ENCODE measurements at regions not wholly inside any gene's neighbourhood (a gene's known extent, or its start where the extent isn't known, plus 50 kb on each side); places are given as distances from the start of the nearest gene placed in this dataset.

DNA sequence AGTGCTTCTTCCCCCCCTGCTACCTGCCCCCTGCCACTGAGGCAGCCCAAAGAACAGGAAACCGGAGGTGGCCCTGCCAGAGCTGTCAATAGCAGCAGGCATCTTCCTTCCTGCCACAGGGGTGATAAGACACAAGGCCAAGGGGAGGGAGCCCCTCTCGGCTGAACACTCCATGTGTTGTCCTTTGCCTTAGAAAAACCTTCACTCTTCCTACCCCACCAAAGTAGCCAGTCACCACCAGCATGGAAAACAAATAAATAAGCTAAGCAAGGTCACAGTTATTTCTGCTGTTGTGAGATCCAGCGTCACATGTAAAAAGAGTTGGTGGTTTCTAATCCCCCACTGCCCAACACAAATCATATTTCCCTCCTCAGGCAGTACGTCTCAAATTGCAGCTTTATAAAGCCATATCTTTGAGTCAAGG is 104.8 kb upstream of the DPT start:
- Histone ChIP-seq H3K27me3 (ENCODE audit: control insufficient read depth in 1 of 2, insufficient read depth in 2 of 2, low read length in 2 of 2) (no peaks in the 10 kb centered on the region), H3K27ac (ENCODE audit: extremely low read length, insufficient read depth, low read length) (peak overlapping the region; percentile 97), H3K4me2 (ENCODE audit: low read depth, low read length) (peak overlapping the region; percentile 80), H3K9ac (ENCODE audit: insufficient read depth, low read depth, low read length) (peak overlapping the region; percentile 69), H2AFZ (ENCODE audit: low read length) (peak overlapping the region; percentile 48), H3K9me3 (ENCODE audit: low read length) (no peaks in the 10 kb centered on the region), H4K20me1 (ENCODE audit: insufficient read depth, low read length) (no peaks in the 10 kb centered on the region), H3K36me3 (replicated peaks in 1 of 2; ENCODE audit: control insufficient read depth in 1 of 2, insufficient read depth in 2 of 2, low read length in 2 of 2) (no peaks in the 10 kb centered on the region), H3K4me1 (ENCODE audit: insufficient read depth, low read length) (peaks cover 70% of the 10 kb centered on the region), H3K4me3 (replicated peaks in 1 of 3; ENCODE audit: insufficient read depth in 1 of 3, low read depth in 2 of 3, low read length in 3 of 3) (peak overlapping the region; percentile 4 to 37 (median 29); a peak in 5 of 6 replicates), H3K79me2 (ENCODE audit: insufficient read depth, low read length) (no peaks in the 10 kb centered on the region)
- CTCF ChIA-PET (ENCODE audit: low intra/inter-chr PET ratio, low total read pairs), result no interaction called here
- FAIRE-seq, result peak; percentile 59
- POLR2A ChIA-PET, result interaction anchor here (0.6 to 2.0 kb wide), 10 partner anchors 13 to 270 kb away, joined by 3 to 22 read pairs (median 4); no protein-coding TSS in a partner anchor
- intact Hi-C loops (cut with micrococcal nuclease; ENCODE audit: unreplicated experiment) (loop anchor here (1.0 to 10.0 kb wide), 4 partner anchors 27 to 275 kb away; no protein-coding TSS in a partner anchor), in situ Hi-C loops (cut with HindIII; ENCODE audit: extremely low pct_ligation_motif_present, low pct_unique_long_range_greater_than_20kb) (no loop called here)
- WGBS (ENCODE audit: low lambda C conversion rate), result 10% methylated on average over 4 of the region's 4 CpGs
- ATAC-seq, result peak; percentile 74
- BruUV-seq (replicated peaks), result no TSS peak
- peak; percentile 81 for DNase-seq (ENCODE audit: low spot score)
- TF ChIP-seq ZNF333 (CRISPR knock-in tag; IDR thresholded peaks at IDR 0.05; ENCODE audit: borderline replicate concordance), result no peak
- no peak for TF ChIP-seq RORA (CRISPR knock-in tag; IDR thresholded peaks at IDR 0.05)
- no peak for TF ChIP-seq MYNN (CRISPR knock-in tag; IDR thresholded peaks at IDR 0.05; ENCODE audit: low read depth)
- TF ChIP-seq, protein P1, sequence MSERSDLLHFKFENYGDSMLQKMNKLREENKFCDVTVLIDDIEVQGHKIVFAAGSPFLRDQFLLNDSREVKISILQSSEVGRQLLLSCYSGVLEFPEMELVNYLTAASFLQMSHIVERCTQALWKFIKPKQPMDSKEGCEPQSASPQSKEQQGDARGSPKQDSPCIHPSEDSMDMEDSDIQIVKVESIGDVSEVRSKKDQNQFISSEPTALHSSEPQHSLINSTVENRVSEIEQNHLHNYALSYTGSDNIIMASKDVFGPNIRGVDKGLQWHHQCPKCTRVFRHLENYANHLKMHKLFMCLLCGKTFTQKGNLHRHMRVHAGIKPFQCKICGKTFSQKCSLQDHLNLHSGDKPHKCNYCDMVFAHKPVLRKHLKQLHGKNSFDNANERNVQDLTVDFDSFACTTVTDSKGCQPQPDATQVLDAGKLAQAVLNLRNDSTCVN (CRISPR knock-in tag; IDR thresholded peaks at IDR 0.05; ENCODE audit: borderline replicate concordance), result no peak
- TF ChIP-seq ZNF510 (CRISPR knock-in tag; IDR thresholded peaks at IDR 0.05; ENCODE audit: low read depth), result peak; percentile 80; the same call in 1 of the 2 replicates
- TF ChIP-seq ZBTB20 (CRISPR knock-in tag; IDR thresholded peaks at IDR 0.05; ENCODE audit: borderline replicate concordance, low read depth), result peak; percentile 76; the same call in 1 of the 2 replicates
- no peak for TF ChIP-seq ZNF326 (CRISPR knock-in tag; IDR thresholded peaks at IDR 0.05; ENCODE audit: borderline replicate concordance)
- TF ChIP-seq RXRA (CRISPR knock-in tag; IDR thresholded peaks at IDR 0.05), result peak; percentile 62; the same call in 1 of the 2 replicates
- no peak for TF ChIP-seq ATF7 (IDR thresholded peaks at IDR 0.05)
- TF ChIP-seq ATF7 (CRISPR knock-in tag; IDR thresholded peaks at IDR 0.05), result 0 out of 2 replicates have a peak, but pooled peaks have one; percentile 19
- TF ChIP-seq ZNF878 (CRISPR knock-in tag; IDR thresholded peaks at IDR 0.05), result no peak
- no peak for TF ChIP-seq JUND (CRISPR knock-in tag; IDR thresholded peaks at IDR 0.05)
- TF ChIP-seq, protein P2, sequence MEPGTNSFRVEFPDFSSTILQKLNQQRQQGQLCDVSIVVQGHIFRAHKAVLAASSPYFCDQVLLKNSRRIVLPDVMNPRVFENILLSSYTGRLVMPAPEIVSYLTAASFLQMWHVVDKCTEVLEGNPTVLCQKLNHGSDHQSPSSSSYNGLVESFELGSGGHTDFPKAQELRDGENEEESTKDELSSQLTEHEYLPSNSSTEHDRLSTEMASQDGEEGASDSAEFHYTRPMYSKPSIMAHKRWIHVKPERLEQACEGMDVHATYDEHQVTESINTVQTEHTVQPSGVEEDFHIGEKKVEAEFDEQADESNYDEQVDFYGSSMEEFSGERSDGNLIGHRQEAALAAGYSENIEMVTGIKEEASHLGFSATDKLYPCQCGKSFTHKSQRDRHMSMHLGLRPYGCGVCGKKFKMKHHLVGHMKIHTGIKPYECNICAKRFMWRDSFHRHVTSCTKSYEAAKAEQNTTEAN (CRISPR knock-in tag; conservative IDR thresholded peaks at IDR 0.05), result no peak
- TF ChIP-seq ARID2 (CRISPR knock-in tag; IDR thresholded peaks at IDR 0.05; ENCODE audit: borderline replicate concordance), result no peak
- TF ChIP-seq, protein P3, sequence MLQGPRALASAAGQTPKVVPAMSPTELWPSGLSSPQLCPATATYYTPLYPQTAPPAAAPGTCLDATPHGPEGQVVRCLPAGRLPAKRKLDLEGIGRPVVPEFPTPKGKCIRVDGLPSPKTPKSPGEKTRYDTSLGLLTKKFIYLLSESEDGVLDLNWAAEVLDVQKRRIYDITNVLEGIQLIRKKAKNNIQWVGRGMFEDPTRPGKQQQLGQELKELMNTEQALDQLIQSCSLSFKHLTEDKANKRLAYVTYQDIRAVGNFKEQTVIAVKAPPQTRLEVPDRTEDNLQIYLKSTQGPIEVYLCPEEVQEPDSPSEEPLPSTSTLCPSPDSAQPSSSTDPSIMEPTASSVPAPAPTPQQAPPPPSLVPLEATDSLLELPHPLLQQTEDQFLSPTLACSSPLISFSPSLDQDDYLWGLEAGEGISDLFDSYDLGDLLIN (CRISPR knock-in tag; IDR thresholded peaks at IDR 0.05; ENCODE audit: borderline replicate concordance), result no peak
- TF ChIP-seq, protein P4, sequence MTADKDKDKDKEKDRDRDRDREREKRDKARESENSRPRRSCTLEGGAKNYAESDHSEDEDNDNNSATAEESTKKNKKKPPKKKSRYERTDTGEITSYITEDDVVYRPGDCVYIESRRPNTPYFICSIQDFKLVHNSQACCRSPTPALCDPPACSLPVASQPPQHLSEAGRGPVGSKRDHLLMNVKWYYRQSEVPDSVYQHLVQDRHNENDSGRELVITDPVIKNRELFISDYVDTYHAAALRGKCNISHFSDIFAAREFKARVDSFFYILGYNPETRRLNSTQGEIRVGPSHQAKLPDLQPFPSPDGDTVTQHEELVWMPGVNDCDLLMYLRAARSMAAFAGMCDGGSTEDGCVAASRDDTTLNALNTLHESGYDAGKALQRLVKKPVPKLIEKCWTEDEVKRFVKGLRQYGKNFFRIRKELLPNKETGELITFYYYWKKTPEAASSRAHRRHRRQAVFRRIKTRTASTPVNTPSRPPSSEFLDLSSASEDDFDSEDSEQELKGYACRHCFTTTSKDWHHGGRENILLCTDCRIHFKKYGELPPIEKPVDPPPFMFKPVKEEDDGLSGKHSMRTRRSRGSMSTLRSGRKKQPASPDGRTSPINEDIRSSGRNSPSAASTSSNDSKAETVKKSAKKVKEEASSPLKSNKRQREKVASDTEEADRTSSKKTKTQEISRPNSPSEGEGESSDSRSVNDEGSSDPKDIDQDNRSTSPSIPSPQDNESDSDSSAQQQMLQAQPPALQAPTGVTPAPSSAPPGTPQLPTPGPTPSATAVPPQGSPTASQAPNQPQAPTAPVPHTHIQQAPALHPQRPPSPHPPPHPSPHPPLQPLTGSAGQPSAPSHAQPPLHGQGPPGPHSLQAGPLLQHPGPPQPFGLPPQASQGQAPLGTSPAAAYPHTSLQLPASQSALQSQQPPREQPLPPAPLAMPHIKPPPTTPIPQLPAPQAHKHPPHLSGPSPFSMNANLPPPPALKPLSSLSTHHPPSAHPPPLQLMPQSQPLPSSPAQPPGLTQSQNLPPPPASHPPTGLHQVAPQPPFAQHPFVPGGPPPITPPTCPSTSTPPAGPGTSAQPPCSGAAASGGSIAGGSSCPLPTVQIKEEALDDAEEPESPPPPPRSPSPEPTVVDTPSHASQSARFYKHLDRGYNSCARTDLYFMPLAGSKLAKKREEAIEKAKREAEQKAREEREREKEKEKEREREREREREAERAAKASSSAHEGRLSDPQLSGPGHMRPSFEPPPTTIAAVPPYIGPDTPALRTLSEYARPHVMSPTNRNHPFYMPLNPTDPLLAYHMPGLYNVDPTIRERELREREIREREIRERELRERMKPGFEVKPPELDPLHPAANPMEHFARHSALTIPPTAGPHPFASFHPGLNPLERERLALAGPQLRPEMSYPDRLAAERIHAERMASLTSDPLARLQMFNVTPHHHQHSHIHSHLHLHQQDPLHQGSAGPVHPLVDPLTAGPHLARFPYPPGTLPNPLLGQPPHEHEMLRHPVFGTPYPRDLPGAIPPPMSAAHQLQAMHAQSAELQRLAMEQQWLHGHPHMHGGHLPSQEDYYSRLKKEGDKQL (CRISPR knock-in tag; IDR thresholded peaks at IDR 0.05; ENCODE audit: low read depth), result no peak
